GM23338 (cell line): ENCODE measurements at regions not wholly inside any gene's neighbourhood (a gene's known extent, or its start where the extent isn't known, plus 50 kb on each side); places are given as distances from the start of the nearest gene placed in this dataset.

Source experiments
- ATAC-seq: fragments of 200-7000 bp; cut with Tn5 transposase; 3 replicates; pipeline ENCODE4 v1.9.1; 2020
- DNase-seq: peaks from one replicate; pipeline ENCODE4 v3.0.0-alpha.2; 2015; ENCODE audit warnings: low spot score
- H2AFZ ChIP-seq: fragments of 200-600 bp; sonication (generic); 2 replicates; pipeline ENCODE4 v1.8.0; 2016; ENCODE audit warnings: antibody characterized with exemption, mild to moderate bottlenecking, moderate library complexity
- H3F3A ChIP-seq: fragments of 200-600 bp; sonication (generic); replicated peaks from 2 replicates; pipeline ENCODE4 v1.8.0; 2017; ENCODE audit warnings: antibody characterized with exemption, mixed run types, low read depth
- H3K27ac ChIP-seq: fragments of 200-600 bp; sonication (generic); 2 replicates; pipeline ENCODE4 v1.6.1; 2016; ENCODE audit warnings: low read depth
- H3K27me3 ChIP-seq: fragments of 200-600 bp; sonication (generic); 2 replicates; pipeline ENCODE4 v1.8.0; 2016; ENCODE audit warnings: mild to moderate bottlenecking, mixed run types, moderate library complexity; ENCODE audit not compliant: insufficient read depth
- H3K36me3 ChIP-seq: fragments of 200-600 bp; sonication (generic); 2 replicates; pipeline ENCODE4 v1.8.0; 2016; ENCODE audit warnings: mild to moderate bottlenecking; ENCODE audit not compliant: insufficient read depth
- H3K4me1 ChIP-seq: fragments of 200-600 bp; sonication (generic); 2 replicates; pipeline ENCODE4 v1.8.0; 2016; ENCODE audit warnings: mild to moderate bottlenecking, moderate library complexity; ENCODE audit not compliant: insufficient read depth
- H3K4me2 ChIP-seq: fragments of 200-600 bp; sonication (generic); 2 replicates; pipeline ENCODE4 v1.7.1; 2017; ENCODE audit warnings: mixed run types
- H3K4me3 ChIP-seq: fragments of 200-600 bp; sonication (generic); 2 replicates; pipeline ENCODE4 v1.6.1; 2016; ENCODE audit warnings: mixed run types
- H3K79me2 ChIP-seq: fragments of 200-600 bp; sonication (generic); replicated peaks from 2 replicates; pipeline ENCODE4 v1.8.0; 2017; ENCODE audit warnings: mild to moderate bottlenecking; ENCODE audit not compliant: insufficient read depth
- H3K9me2 ChIP-seq: fragments of 200-600 bp; sonication (generic); 2 replicates; pipeline ENCODE4 v1.8.0; 2017; ENCODE audit not compliant: insufficient read depth
- H4K20me1 ChIP-seq: fragments of 200-600 bp; sonication (generic); replicated peaks from 2 replicates; pipeline ENCODE4 v1.8.0; 2017; ENCODE audit warnings: mild to moderate bottlenecking; ENCODE audit not compliant: insufficient read depth
- H3K27ac Mint-ChIP-seq: 2 replicates; pipeline ENCODE4 v1.8.0; 2020; ENCODE audit warnings: inconsistent platforms, mild to moderate bottlenecking, moderate library complexity, mixed read lengths
- H3K27me3 Mint-ChIP-seq: 3 replicates; pipeline ENCODE4 v1.8.0; 2022; ENCODE audit warnings: low read depth, mild to moderate bottlenecking, moderate library complexity, mixed read lengths, inconsistent platforms; ENCODE audit not compliant: insufficient read depth, poor library complexity
- H3K36me3 Mint-ChIP-seq: 3 replicates; pipeline ENCODE4 v1.8.0; 2021; ENCODE audit warnings: low read depth, mild to moderate bottlenecking, inconsistent platforms, moderate library complexity, mixed read lengths
- H3K4me1 Mint-ChIP-seq: 3 replicates; pipeline ENCODE4 v1.8.0; 2020; ENCODE audit warnings: mild to moderate bottlenecking, inconsistent platforms, mixed read lengths
- H3K4me3 Mint-ChIP-seq: 3 replicates; pipeline ENCODE4 v1.8.0; 2021; ENCODE audit warnings: moderate library complexity, mild to moderate bottlenecking, inconsistent platforms, mixed read lengths
- H3K9me3 Mint-ChIP-seq: 3 replicates; pipeline ENCODE4 v1.8.0; 2020; ENCODE audit warnings: moderate library complexity, mild to moderate bottlenecking, inconsistent platforms, mixed read lengths
- EZH2 ChIP-seq: fragments of 200-600 bp; sonication (generic); IDR thresholded peaks from one replicate; pipeline ENCODE4 v1.8.0; 2017; ENCODE audit warnings: antibody characterized with exemption, mild to moderate bottlenecking, low read depth; ENCODE audit not compliant: unreplicated experiment
- EZH2phosphoT487 ChIP-seq: fragments of 200-600 bp; sonication (generic); IDR thresholded peaks from one replicate; pipeline ENCODE4 v1.8.1; 2018; ENCODE audit warnings: antibody characterized with exemption; ENCODE audit not compliant: unreplicated experiment
- NANOG ChIP-seq: IDR thresholded peaks from 2 replicates; pipeline ENCODE4 v1.6.1; 2016; ENCODE audit warnings: antibody characterized with exemption, borderline replicate concordance
- POLR2AphosphoS5 ChIP-seq: IDR thresholded peaks from 2 replicates; pipeline ENCODE4 v1.6.1; 2016; ENCODE audit warnings: antibody characterized with exemption, low read depth
- STAT1 ChIP-seq: IDR thresholded peaks from one replicate; pipeline ENCODE4 v1.6.1; 2016; ENCODE audit warnings: antibody characterized with exemption; ENCODE audit not compliant: unreplicated experiment
- ZNF331 ChIP-seq: fragments of 250-450 bp; sonication (Bioruptor Pico); IDR thresholded peaks from 2 replicates; pipeline ENCODE4 v1.5.0; 2020; ENCODE audit warnings: low read depth, mild to moderate bottlenecking, moderate library complexity
- TF ChIP-seq, protein P1 (sequence below): IDR thresholded peaks from 2 replicates; pipeline ENCODE4 v1.6.1; 2016; ENCODE audit warnings: antibody characterized with exemption
- TF ChIP-seq, protein P2 (sequence below): fragments of 250-450 bp; sonication (Bioruptor Pico); IDR thresholded peaks from 2 replicates; pipeline ENCODE4 v1.5.0; 2020; ENCODE audit warnings: mild to moderate bottlenecking, moderate library complexity
- TF ChIP-seq, protein P3 (sequence below): IDR thresholded peaks from one replicate; pipeline ENCODE4 v1.6.1; 2018; ENCODE audit warnings: antibody characterized with exemption; ENCODE audit not compliant: unreplicated experiment
- TF ChIP-seq, protein P4 (sequence below), 2 experiments: fragments of 200-600 bp in 1 of 2; sonication (generic) in 1 of 2; conservative IDR thresholded peaks; 2 replicates each; pipeline versions ENCODE4 v1.5.1 to v1.6.1; 2016 to 2017; ENCODE audit warnings: antibody characterized with exemption in 2 of 2, low read depth in 2 of 2, mild to moderate bottlenecking in 2 of 2, moderate library complexity in 1 of 2

DNA sequence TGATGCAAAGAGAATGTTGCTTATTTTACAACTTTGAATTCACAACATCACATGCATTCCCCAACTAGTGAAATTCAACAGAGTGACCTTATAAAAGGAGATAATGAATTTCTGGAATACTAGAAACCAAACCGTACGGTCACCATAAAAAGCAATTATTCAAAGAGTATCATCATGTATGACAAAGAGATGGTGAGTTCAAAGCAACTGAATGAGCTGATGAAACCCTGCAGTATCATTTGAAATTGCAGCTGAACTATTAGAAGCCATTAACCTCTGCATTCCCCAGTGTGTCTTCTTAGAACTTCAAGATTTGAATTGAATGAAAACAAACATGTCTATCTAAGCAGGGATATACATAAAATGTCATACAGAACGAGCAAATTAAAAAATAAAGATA lies 172.4 kb downstream of the SLITRK2 start (continued):
- TF ChIP-seq, protein P1, sequence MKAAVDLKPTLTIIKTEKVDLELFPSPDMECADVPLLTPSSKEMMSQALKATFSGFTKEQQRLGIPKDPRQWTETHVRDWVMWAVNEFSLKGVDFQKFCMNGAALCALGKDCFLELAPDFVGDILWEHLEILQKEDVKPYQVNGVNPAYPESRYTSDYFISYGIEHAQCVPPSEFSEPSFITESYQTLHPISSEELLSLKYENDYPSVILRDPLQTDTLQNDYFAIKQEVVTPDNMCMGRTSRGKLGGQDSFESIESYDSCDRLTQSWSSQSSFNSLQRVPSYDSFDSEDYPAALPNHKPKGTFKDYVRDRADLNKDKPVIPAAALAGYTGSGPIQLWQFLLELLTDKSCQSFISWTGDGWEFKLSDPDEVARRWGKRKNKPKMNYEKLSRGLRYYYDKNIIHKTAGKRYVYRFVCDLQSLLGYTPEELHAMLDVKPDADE = no peak

DNA sequence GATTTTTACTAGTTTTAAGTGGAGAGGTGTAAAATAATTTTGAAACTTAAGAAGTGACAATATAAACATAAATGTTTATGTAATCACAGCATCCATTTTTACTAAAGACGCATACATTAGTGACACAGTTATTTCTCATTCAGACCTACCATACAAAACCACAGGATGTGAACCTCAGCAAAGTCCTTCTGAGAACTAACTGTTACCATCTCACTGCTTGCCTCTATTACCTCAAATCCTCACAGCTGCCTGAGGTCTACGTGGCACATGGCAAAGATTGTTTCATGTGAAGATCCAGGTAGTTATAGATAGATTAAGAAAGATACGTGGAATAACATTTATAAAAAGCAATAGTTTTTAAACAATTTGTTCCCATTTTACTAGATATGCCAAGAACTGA lies 189.0 kb downstream of the SLITRK2 start:
- no peaks in the 10 kb centered on the region for H3K27me3 ChIP-seq
- H3K9me2 ChIP-seq = no peaks in the 10 kb centered on the region
- DNase-seq (no peak), ATAC-seq (no peak)
- H3K36me3 Mint-ChIP-seq = no peaks in the 10 kb centered on the region
- H3K4me2 ChIP-seq = no peak overlapping the region
- no peaks in the 10 kb centered on the region for H3F3A ChIP-seq
- H3K79me2 ChIP-seq = no peaks in the 10 kb centered on the region
- no peaks in the 10 kb centered on the region for H4K20me1 ChIP-seq
- H2AFZ ChIP-seq = no peak overlapping the region
- H3K27ac ChIP-seq = no peak overlapping the region
- TF ChIP-seq EZH2phosphoT487 (no peak), EZH2 (no peak), STAT1 (no peak), NANOG (no peak), POLR2AphosphoS5 (no peak), ZNF331 (CRISPR knock-in tag) (no peak)
- TF ChIP-seq, protein P2, sequence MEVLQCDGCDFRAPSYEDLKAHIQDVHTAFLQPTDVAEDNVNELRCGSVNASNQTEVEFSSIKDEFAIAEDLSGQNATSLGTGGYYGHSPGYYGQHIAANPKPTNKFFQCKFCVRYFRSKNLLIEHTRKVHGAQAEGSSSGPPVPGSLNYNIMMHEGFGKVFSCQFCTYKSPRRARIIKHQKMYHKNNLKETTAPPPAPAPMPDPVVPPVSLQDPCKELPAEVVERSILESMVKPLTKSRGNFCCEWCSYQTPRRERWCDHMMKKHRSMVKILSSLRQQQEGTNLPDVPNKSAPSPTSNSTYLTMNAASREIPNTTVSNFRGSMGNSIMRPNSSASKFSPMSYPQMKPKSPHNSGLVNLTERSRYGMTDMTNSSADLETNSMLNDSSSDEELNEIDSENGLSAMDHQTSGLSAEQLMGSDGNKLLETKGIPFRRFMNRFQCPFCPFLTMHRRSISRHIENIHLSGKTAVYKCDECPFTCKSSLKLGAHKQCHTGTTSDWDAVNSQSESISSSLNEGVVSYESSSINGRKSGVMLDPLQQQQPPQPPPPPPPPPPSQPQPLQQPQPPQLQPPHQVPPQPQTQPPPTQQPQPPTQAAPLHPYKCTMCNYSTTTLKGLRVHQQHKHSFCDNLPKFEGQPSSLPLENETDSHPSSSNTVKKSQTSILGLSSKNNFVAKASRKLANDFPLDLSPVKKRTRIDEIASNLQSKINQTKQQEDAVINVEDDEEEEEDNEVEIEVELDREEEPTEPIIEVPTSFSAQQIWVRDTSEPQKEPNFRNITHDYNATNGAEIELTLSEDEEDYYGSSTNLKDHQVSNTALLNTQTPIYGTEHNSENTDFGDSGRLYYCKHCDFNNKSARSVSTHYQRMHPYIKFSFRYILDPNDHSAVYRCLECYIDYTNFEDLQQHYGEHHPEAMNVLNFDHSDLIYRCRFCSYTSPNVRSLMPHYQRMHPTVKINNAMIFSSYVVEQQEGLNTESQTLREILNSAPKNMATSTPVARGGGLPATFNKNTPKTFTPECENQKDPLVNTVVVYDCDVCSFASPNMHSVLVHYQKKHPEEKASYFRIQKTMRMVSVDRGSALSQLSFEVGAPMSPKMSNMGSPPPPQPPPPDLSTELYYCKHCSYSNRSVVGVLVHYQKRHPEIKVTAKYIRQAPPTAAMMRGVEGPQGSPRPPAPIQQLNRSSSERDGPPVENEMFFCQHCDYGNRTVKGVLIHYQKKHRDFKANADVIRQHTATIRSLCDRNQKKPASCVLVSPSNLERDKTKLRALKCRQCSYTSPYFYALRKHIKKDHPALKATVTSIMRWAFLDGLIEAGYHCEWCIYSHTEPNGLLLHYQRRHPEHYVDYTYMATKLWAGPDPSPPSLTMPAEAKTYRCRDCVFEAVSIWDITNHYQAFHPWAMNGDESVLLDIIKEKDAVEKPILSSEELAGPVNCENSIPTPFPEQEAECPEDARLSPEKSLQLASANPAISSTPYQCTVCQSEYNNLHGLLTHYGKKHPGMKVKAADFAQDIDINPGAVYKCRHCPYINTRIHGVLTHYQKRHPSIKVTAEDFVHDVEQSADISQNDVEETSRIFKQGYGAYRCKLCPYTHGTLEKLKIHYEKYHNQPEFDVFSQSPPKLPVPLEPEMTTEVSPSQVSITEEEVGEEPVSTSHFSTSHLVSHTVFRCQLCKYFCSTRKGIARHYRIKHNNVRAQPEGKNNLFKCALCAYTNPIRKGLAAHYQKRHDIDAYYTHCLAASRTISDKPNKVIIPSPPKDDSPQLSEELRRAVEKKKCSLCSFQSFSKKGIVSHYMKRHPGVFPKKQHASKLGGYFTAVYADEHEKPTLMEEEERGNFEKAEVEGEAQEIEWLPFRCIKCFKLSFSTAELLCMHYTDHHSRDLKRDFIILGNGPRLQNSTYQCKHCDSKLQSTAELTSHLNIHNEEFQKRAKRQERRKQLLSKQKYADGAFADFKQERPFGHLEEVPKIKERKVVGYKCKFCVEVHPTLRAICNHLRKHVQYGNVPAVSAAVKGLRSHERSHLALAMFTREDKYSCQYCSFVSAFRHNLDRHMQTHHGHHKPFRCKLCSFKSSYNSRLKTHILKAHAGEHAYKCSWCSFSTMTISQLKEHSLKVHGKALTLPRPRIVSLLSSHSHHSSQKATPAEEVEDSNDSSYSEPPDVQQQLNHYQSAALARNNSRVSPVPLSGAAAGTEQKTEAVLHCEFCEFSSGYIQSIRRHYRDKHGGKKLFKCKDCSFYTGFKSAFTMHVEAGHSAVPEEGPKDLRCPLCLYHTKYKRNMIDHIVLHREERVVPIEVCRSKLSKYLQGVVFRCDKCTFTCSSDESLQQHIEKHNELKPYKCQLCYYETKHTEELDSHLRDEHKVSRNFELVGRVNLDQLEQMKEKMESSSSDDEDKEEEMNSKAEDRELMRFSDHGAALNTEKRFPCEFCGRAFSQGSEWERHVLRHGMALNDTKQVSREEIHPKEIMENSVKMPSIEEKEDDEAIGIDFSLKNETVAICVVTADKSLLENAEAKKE = no peak
- TF ChIP-seq, protein P1 = no peak
- TF ChIP-seq, protein P3, sequence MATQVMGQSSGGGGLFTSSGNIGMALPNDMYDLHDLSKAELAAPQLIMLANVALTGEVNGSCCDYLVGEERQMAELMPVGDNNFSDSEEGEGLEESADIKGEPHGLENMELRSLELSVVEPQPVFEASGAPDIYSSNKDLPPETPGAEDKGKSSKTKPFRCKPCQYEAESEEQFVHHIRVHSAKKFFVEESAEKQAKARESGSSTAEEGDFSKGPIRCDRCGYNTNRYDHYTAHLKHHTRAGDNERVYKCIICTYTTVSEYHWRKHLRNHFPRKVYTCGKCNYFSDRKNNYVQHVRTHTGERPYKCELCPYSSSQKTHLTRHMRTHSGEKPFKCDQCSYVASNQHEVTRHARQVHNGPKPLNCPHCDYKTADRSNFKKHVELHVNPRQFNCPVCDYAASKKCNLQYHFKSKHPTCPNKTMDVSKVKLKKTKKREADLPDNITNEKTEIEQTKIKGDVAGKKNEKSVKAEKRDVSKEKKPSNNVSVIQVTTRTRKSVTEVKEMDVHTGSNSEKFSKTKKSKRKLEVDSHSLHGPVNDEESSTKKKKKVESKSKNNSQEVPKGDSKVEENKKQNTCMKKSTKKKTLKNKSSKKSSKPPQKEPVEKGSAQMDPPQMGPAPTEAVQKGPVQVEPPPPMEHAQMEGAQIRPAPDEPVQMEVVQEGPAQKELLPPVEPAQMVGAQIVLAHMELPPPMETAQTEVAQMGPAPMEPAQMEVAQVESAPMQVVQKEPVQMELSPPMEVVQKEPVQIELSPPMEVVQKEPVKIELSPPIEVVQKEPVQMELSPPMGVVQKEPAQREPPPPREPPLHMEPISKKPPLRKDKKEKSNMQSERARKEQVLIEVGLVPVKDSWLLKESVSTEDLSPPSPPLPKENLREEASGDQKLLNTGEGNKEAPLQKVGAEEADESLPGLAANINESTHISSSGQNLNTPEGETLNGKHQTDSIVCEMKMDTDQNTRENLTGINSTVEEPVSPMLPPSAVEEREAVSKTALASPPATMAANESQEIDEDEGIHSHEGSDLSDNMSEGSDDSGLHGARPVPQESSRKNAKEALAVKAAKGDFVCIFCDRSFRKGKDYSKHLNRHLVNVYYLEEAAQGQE = no peak
- TF ChIP-seq, protein P4, sequence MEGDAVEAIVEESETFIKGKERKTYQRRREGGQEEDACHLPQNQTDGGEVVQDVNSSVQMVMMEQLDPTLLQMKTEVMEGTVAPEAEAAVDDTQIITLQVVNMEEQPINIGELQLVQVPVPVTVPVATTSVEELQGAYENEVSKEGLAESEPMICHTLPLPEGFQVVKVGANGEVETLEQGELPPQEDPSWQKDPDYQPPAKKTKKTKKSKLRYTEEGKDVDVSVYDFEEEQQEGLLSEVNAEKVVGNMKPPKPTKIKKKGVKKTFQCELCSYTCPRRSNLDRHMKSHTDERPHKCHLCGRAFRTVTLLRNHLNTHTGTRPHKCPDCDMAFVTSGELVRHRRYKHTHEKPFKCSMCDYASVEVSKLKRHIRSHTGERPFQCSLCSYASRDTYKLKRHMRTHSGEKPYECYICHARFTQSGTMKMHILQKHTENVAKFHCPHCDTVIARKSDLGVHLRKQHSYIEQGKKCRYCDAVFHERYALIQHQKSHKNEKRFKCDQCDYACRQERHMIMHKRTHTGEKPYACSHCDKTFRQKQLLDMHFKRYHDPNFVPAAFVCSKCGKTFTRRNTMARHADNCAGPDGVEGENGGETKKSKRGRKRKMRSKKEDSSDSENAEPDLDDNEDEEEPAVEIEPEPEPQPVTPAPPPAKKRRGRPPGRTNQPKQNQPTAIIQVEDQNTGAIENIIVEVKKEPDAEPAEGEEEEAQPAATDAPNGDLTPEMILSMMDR (conservative IDR thresholded peaks at IDR 0.05; ENCODE audit: low read depth in 2 of 2) = no peak
- H3K27ac Mint-ChIP-seq = no peak overlapping the region
- no peak overlapping the region for H3K4me3 ChIP-seq
- no peaks in the 10 kb centered on the region for H3K27me3 Mint-ChIP-seq
- no peaks in the 10 kb centered on the region for H3K4me1 Mint-ChIP-seq
- no peaks in the 10 kb centered on the region for H3K36me3 ChIP-seq
- no peaks in the 10 kb centered on the region for H3K4me1 ChIP-seq
- H3K4me3 Mint-ChIP-seq = no peak overlapping the region
- H3K9me3 Mint-ChIP-seq = peaks cover 38% of the 10 kb centered on the region
